HepG2 (cell line): ENCODE measurements at regions not wholly inside any gene's neighbourhood (a gene's known extent, or its start where the extent isn't known, plus 50 kb on each side); places are given as distances from the start of the nearest gene placed in this dataset.

Experiments used
- ELF3 ChIP-seq: IDR thresholded peaks from 2 replicates; pipeline ENCODE4 v1.6.1; 2016; ENCODE audit warnings: missing genetic modification reagents, missing compliant biosample characterization
- ETV6 ChIP-seq: sonication (generic); formaldehyde crosslinking; conservative IDR thresholded peaks from 2 replicates; pipeline ENCODE4 v1.4.0; 2020; ENCODE audit warnings: missing genetic modification reagents
- HNRNPK ChIP-seq: fragments of 200-400 bp; formaldehyde crosslinking; IDR thresholded peaks from 2 replicates; pipeline ENCODE4 v1.6.1; 2018; ENCODE audit warnings: low read length, low read depth, moderate library complexity, mild to moderate bottlenecking; ENCODE audit not compliant: poor library complexity, severe bottlenecking
- HOXA3 ChIP-seq: sonication (generic); formaldehyde crosslinking; IDR thresholded peaks from 2 replicates; pipeline ENCODE4 v1.5.0; 2020; ENCODE audit warnings: missing genetic modification reagents
- IKZF4 ChIP-seq: sonication (generic); formaldehyde crosslinking; IDR thresholded peaks from 2 replicates; pipeline ENCODE4 v1.5.1; 2020; ENCODE audit warnings: borderline replicate concordance, mild to moderate bottlenecking, low read depth, missing genetic modification reagents; ENCODE audit errors: not compliant biosample characterization
- ISL2 ChIP-seq: sonication (generic); formaldehyde crosslinking; IDR thresholded peaks from 2 replicates; pipeline ENCODE4 v1.5.0; 2020; ENCODE audit warnings: missing genetic modification reagents
- KLF6 ChIP-seq: IDR thresholded peaks from 2 replicates; pipeline ENCODE4 v1.8.0; 2016; ENCODE audit warnings: missing biosample characterization, missing genetic modification reagents
- NR2F1 ChIP-seq, 2 experiments: fragments of 450-650 bp in 1 of 2; formaldehyde crosslinking in 1 of 2; IDR thresholded peaks; 2 replicates each; pipeline versions ENCODE4 v1.5.0 to v1.6.1; 2016 to 2020; ENCODE audit warnings: mild to moderate bottlenecking in 1 of 2, missing compliant biosample characterization in 1 of 2, missing genetic modification reagents in 1 of 2, moderate library complexity in 1 of 2
- PATZ1 ChIP-seq: sonication (generic); formaldehyde crosslinking; IDR thresholded peaks from 2 replicates; pipeline ENCODE4 v1.4.0; 2020; ENCODE audit warnings: missing genetic modification reagents
- PPARG ChIP-seq: conservative IDR thresholded peaks from 2 replicates; pipeline ENCODE4 v1.6.1; 2016; ENCODE audit warnings: missing biosample characterization, missing genetic modification reagents
- SOX5 ChIP-seq: IDR thresholded peaks from 2 replicates; pipeline ENCODE4 v1.6.1; 2016; ENCODE audit warnings: borderline replicate concordance
- U2AF1 ChIP-seq: fragments of 200-400 bp; formaldehyde crosslinking; optimal IDR thresholded peaks from 2 replicates; pipeline ENCODE3; 2017; ENCODE audit warnings: mild to moderate bottlenecking, low read depth, low read length
- ZNF264 ChIP-seq: sonication (generic); formaldehyde crosslinking; IDR thresholded peaks from 2 replicates; pipeline ENCODE4 v1.4.0; 2020; ENCODE audit warnings: missing genetic modification reagents
- ZNF3 ChIP-seq: IDR thresholded peaks from 2 replicates; pipeline ENCODE4 v1.7.0; 2017; ENCODE audit warnings: inconsistent platforms
- ZNF317 ChIP-seq: sonication (generic); formaldehyde crosslinking; IDR thresholded peaks from 2 replicates; pipeline ENCODE4 v1.5.0; 2020; ENCODE audit warnings: mild to moderate bottlenecking, missing genetic modification reagents
- ZSCAN29 ChIP-seq: sonication (generic); formaldehyde crosslinking; conservative IDR thresholded peaks from 2 replicates; pipeline ENCODE4 v1.4.0; 2020; ENCODE audit warnings: mild to moderate bottlenecking, missing genetic modification reagents
- TF ChIP-seq, protein P1 (sequence below), 2 experiments: fragments of 450-650 bp in 1 of 2; sonication (generic) in 1 of 2; formaldehyde crosslinking; IDR thresholded peaks; 2 replicates each; pipeline versions ENCODE4 v1.5.0 to v1.8.0; 2020 to 2022; ENCODE audit warnings: mild to moderate bottlenecking in 1 of 2, missing genetic modification reagents in 1 of 2
- TF ChIP-seq, protein P2 (sequence below): sonication (generic); formaldehyde crosslinking; IDR thresholded peaks from 2 replicates; pipeline ENCODE4 v1.5.1; 2020; ENCODE audit warnings: mild to moderate bottlenecking, missing genetic modification reagents, moderate library complexity
- TF ChIP-seq, protein P3 (sequence below): sonication (generic); formaldehyde crosslinking; IDR thresholded peaks from 2 replicates; pipeline ENCODE4 v1.4.0; 2020; ENCODE audit warnings: missing genetic modification reagents

DNA sequence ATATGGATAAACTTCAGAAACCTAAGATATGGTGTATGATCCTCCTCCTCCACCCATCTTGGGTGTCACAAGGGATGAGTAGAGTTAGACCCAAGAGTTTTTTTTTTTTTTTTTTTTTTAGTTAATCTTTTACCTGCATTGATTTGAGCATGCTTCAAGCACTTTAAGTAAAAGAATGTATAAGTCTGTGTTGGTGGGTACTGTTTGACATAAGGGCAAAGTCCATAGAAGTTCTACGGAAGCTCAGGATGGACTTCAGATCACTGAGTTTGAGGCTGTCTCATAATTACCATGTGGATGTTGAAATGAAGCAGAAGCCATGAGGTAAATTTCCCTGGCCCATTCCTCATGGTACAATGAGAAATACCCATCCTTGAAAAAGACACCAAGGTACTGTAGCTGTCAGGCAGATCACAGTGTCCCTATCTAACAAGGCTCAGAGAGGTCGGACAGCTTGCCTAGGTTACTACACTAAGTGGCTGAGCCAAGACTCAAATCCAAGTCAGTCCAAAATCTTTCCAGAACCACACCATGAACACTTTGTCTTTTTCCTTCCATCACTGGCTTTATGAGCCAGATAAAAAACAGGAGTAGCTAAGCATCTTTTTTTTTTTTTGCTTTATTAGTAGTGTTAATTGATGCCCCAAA is 962.8 kb downstream of the CDH11 start (continued):
- peak; percentile 63; the same call in 1 of the 2 replicates for TF ChIP-seq ZNF264 (CRISPR knock-in tag)
- peak; percentile 39; the same call in 1 of the 2 replicates for TF ChIP-seq ZNF3
- 0 out of 4 replicates have a peak, but pooled peaks of 1 of the 2 experiments have one; percentile 5 for TF ChIP-seq NR2F1 (CRISPR knock-in tag; IDR thresholded peaks at IDR 0.05)
- TF ChIP-seq PATZ1 (CRISPR knock-in tag): 0 out of 2 replicates have a peak, but pooled peaks have one; percentile 26
- peak; percentile 77; the same call in 1 of the 2 replicates for TF ChIP-seq ZNF317 (CRISPR knock-in tag)
- TF ChIP-seq, protein P1, sequence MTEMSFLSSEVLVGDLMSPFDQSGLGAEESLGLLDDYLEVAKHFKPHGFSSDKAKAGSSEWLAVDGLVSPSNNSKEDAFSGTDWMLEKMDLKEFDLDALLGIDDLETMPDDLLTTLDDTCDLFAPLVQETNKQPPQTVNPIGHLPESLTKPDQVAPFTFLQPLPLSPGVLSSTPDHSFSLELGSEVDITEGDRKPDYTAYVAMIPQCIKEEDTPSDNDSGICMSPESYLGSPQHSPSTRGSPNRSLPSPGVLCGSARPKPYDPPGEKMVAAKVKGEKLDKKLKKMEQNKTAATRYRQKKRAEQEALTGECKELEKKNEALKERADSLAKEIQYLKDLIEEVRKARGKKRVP (CRISPR knock-in tag; IDR thresholded peaks at IDR 0.05): peak in 1 of 2 experiments; percentile 72; a peak in 2 of 4 replicates
- TF ChIP-seq, protein P2, sequence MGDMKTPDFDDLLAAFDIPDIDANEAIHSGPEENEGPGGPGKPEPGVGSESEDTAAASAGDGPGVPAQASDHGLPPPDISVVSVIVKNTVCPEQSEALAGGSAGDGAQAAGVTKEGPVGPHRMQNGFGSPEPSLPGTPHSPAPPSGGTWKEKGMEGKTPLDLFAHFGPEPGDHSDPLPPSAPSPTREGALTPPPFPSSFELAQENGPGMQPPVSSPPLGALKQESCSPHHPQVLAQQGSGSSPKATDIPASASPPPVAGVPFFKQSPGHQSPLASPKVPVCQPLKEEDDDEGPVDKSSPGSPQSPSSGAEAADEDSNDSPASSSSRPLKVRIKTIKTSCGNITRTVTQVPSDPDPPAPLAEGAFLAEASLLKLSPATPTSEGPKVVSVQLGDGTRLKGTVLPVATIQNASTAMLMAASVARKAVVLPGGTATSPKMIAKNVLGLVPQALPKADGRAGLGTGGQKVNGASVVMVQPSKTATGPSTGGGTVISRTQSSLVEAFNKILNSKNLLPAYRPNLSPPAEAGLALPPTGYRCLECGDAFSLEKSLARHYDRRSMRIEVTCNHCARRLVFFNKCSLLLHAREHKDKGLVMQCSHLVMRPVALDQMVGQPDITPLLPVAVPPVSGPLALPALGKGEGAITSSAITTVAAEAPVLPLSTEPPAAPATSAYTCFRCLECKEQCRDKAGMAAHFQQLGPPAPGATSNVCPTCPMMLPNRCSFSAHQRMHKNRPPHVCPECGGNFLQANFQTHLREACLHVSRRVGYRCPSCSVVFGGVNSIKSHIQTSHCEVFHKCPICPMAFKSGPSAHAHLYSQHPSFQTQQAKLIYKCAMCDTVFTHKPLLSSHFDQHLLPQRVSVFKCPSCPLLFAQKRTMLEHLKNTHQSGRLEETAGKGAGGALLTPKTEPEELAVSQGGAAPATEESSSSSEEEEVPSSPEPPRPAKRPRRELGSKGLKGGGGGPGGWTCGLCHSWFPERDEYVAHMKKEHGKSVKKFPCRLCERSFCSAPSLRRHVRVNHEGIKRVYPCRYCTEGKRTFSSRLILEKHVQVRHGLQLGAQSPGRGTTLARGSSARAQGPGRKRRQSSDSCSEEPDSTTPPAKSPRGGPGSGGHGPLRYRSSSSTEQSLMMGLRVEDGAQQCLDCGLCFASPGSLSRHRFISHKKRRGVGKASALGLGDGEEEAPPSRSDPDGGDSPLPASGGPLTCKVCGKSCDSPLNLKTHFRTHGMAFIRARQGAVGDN (CRISPR knock-in tag): no peak
- TF ChIP-seq HOXA3 (CRISPR knock-in tag): peak; percentile 78
- peak; percentile 72; the same call in 1 of the 2 replicates for TF ChIP-seq KLF6 (CRISPR knock-in tag)
- TF ChIP-seq ELF3 (CRISPR knock-in tag): peak; percentile 67
- no peak for TF ChIP-seq HNRNPK
- no peak for TF ChIP-seq U2AF1
- TF ChIP-seq, protein P3, sequence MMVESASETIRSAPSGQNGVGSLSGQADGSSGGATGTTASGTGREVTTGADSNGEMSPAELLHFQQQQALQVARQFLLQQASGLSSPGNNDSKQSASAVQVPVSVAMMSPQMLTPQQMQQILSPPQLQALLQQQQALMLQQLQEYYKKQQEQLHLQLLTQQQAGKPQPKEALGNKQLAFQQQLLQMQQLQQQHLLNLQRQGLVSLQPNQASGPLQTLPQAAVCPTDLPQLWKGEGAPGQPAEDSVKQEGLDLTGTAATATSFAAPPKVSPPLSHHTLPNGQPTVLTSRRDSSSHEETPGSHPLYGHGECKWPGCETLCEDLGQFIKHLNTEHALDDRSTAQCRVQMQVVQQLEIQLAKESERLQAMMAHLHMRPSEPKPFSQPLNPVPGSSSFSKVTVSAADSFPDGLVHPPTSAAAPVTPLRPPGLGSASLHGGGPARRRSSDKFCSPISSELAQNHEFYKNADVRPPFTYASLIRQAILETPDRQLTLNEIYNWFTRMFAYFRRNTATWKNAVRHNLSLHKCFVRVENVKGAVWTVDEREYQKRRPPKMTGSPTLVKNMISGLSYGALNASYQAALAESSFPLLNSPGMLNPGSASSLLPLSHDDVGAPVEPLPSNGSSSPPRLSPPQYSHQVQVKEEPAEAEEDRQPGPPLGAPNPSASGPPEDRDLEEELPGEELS (CRISPR knock-in tag): peak; percentile 75
- peak; percentile 42 for TF ChIP-seq IKZF4 (CRISPR knock-in tag)
- peak; percentile 70 for TF ChIP-seq ISL2 (CRISPR knock-in tag)
- TF ChIP-seq PPARG: peak; percentile 69; the same call in 1 of the 2 replicates
- no peak for TF ChIP-seq ETV6
- peak; percentile 74; the same call in 1 of the 2 replicates for TF ChIP-seq SOX5 (CRISPR knock-in tag)
- TF ChIP-seq ZSCAN29 (CRISPR knock-in tag): no peak
